Uterus (tissue), 2 donors: ENCODE measurements at regions not wholly inside any gene's neighbourhood (a gene's known extent, or its start where the extent isn't known, plus 50 kb on each side); places are given as distances from the start of the nearest gene placed in this dataset.
"Not testable (repeated sequence)": the region's sequence is repeated elsewhere in the genome, so short reads cannot be mapped to it uniquely, and the experiment has no call there.

Experiments
- POLR2A ChIP-seq, 2 donors: fragments of 450-650 bp; IDR thresholded peaks; one replicate each; pipeline ENCODE4 v1.6.1; 2016; ENCODE audit warnings: antibody characterized with exemption in 2 of 2, mild to moderate bottlenecking in 1 of 2, moderate library complexity in 1 of 2
- TF ChIP-seq, protein P1 (sequence below), 4 experiments: fragments of 200-600 bp in 2 of 4; fragments of 450-650 bp in 2 of 4; sonication (generic) in 2 of 4; IDR thresholded peaks; one replicate each; pipeline ENCODE4 v1.5.1; 2016 to 2019; ENCODE audit warnings: antibody characterized with exemption in 4 of 4, mild to moderate bottlenecking in 2 of 4, moderate library complexity in 1 of 4

- TF ChIP-seq, protein P1, sequence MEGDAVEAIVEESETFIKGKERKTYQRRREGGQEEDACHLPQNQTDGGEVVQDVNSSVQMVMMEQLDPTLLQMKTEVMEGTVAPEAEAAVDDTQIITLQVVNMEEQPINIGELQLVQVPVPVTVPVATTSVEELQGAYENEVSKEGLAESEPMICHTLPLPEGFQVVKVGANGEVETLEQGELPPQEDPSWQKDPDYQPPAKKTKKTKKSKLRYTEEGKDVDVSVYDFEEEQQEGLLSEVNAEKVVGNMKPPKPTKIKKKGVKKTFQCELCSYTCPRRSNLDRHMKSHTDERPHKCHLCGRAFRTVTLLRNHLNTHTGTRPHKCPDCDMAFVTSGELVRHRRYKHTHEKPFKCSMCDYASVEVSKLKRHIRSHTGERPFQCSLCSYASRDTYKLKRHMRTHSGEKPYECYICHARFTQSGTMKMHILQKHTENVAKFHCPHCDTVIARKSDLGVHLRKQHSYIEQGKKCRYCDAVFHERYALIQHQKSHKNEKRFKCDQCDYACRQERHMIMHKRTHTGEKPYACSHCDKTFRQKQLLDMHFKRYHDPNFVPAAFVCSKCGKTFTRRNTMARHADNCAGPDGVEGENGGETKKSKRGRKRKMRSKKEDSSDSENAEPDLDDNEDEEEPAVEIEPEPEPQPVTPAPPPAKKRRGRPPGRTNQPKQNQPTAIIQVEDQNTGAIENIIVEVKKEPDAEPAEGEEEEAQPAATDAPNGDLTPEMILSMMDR (IDR thresholded peaks at IDR 0.05), result not testable (repeated sequence)
- not testable (repeated sequence) for TF ChIP-seq POLR2A (IDR thresholded peaks at IDR 0.05)
These were observed 56.8 kb upstream of the AKAP12 start for GRCh38 chr6:151182958-151183357.
